NB4 (cell line): ENCODE measurements at regions not wholly inside any gene's neighbourhood (a gene's known extent, or its start where the extent isn't known, plus 50 kb on each side); places are given as distances from the start of the nearest gene placed in this dataset.
"Not testable (repeated sequence)": the region's sequence is repeated elsewhere in the genome, so short reads cannot be mapped to it uniquely, and the experiment has no call there.

ENCODE experiments used
- DNase-seq: peaks from one replicate; pipeline ENCODE4 v3.0.0; 2010; ENCODE audit warnings: low read depth
- H3K4me3 ChIP-seq: one replicate; pipeline ENCODE4 v1.5.1; 2011; ENCODE audit warnings: mild to moderate bottlenecking, low read depth, low read length, moderate library complexity
- MYC ChIP-seq: IDR thresholded peaks from 2 replicates; pipeline ENCODE4 v1.6.1; 2011; ENCODE audit warnings: low read depth, low read length
- POLR2A ChIP-seq: IDR thresholded peaks from 2 replicates; pipeline ENCODE4 v1.6.1; 2011; ENCODE audit warnings: mild to moderate bottlenecking; ENCODE audit not compliant: insufficient read length; ENCODE audit errors: extremely low read depth
- TF ChIP-seq, protein P1 (sequence below): IDR thresholded peaks from 2 replicates; pipeline ENCODE4 v1.6.1; 2011; ENCODE audit warnings: low read depth, low read length
- TF ChIP-seq, protein P2 (sequence below): IDR thresholded peaks from one replicate; pipeline ENCODE4 v1.5.1; 2012; ENCODE audit warnings: low read depth, low read length

DNA sequence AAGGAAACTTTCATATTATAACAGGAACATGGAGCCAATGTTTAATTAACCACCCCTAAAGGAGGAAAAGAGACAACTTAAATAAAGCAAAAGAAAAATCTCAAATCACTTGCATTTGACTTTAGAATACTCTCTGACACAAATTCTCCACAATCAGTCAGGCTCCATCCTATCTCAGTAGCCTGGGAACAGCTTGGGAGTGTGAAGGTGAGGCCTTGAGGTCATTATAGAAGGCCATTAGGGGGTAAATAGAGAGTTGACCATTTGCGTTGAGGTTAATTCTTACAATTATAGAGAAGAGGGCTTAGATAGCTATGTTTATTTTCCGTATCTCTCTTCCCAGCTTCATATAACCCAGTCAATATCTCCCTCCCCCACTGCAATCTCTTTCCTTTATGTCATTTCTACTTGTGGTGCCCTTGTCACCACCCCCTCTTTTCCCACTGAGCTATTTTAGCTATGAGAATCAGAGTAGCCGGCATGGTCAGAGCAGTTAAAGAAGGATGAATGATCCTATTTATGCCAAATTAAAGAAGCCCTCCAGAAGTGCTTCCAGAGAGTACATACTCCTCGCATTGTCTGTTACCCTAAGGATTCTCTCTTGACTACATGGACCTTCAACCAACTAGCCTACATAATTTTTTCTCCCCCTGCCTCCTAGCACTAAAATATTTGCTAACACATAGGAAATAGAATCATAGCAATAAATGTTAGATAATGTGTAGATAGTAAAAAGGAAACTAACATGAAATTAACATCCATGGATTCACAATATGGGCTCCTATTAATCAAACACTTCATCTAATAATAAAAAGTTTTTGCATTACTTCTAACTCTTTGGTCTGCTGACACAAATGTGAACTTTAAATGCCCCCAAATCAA lies 135.2 kb upstream of the KRR1 start:
- TF ChIP-seq, protein P1, sequence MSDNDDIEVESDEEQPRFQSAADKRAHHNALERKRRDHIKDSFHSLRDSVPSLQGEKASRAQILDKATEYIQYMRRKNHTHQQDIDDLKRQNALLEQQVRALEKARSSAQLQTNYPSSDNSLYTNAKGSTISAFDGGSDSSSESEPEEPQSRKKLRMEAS, result no peak
- no peak for TF ChIP-seq POLR2A
- TF ChIP-seq MYC, result no peak
- TF ChIP-seq, protein P2, sequence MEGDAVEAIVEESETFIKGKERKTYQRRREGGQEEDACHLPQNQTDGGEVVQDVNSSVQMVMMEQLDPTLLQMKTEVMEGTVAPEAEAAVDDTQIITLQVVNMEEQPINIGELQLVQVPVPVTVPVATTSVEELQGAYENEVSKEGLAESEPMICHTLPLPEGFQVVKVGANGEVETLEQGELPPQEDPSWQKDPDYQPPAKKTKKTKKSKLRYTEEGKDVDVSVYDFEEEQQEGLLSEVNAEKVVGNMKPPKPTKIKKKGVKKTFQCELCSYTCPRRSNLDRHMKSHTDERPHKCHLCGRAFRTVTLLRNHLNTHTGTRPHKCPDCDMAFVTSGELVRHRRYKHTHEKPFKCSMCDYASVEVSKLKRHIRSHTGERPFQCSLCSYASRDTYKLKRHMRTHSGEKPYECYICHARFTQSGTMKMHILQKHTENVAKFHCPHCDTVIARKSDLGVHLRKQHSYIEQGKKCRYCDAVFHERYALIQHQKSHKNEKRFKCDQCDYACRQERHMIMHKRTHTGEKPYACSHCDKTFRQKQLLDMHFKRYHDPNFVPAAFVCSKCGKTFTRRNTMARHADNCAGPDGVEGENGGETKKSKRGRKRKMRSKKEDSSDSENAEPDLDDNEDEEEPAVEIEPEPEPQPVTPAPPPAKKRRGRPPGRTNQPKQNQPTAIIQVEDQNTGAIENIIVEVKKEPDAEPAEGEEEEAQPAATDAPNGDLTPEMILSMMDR, result no peak
- H3K4me3 ChIP-seq, result no peak overlapping the region
- DNase-seq, result no peak

DNA sequence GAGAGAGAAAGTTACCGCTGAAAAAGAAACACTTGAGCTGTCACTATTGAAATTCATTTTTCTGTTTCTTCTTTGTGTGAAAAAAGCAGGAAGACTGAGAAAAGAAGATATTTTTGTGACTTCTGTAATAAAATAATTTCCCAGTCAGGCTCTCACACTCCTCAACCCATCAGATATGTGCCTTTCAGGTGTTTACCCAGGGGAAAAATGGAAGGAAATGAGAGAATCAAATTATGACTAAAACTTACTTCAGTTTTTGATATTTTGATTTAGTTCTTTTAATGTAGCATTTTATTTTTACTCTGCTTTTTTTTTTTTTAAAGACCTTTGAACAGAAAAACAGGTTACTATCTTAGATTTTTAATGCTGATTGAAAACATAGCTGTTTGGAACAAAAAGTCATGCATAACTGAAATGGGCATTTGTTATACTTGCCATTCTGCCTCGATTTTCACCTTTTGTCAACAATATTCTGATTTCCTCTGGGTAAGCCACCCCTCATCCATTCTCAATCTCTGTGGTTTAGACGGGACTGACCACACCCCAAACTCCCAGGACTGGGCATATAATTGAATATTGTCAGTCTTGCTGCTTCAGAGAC lies 133.2 kb upstream of the KRR1 start:
- no peak for DNase-seq
- H3K4me3 ChIP-seq, result no peak overlapping the region
- TF ChIP-seq, protein P1, result no peak
- no peak for TF ChIP-seq MYC
- TF ChIP-seq, protein P2, result no peak
- TF ChIP-seq POLR2A, result no peak

DNA sequence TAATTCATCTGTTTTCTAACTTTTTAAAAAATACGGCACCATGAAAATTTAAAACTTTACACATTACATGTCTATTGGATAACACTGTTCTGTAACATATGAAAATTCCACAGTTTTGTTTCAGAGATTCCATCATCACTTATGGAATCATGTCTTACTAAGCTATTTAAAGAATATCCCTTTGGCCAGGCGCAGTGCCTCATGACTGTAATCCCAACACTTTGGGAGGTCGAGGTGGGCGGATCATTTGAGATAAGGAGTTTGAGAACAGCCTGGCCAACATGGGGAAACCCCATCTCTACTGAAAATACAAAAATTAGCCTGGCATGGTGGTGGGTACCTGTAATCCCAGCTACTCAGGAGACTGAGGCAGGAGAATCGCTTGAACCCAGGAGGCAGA lies 131.7 kb upstream of the KRR1 start:
- DNase-seq, H3K4me3 ChIP-seq: not testable (repeated sequence)

DNA sequence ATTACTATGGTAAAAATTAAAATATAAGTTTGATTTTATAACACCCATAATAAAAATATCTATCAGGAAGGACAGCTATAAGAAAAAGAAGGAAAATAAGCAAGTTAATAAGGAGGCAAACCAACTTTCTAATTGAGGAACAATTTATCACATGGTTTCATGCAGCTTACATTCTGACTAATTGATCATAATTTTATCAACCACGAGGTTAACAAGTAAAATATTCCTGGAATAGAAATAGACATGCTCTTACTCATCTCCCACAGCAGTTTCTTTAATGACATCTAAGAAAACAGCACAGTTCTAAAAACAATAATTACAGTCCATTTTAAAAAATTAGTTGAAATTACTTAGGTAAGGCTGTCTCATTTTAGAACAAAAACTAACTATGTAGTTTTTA lies 130.8 kb upstream of the KRR1 start:
- DNase-seq, result no peak
- TF ChIP-seq, protein P1, result no peak
- TF ChIP-seq, protein P2, result no peak
- TF ChIP-seq MYC (no peak), POLR2A (no peak)
- H3K4me3 ChIP-seq, result no peak overlapping the region

DNA sequence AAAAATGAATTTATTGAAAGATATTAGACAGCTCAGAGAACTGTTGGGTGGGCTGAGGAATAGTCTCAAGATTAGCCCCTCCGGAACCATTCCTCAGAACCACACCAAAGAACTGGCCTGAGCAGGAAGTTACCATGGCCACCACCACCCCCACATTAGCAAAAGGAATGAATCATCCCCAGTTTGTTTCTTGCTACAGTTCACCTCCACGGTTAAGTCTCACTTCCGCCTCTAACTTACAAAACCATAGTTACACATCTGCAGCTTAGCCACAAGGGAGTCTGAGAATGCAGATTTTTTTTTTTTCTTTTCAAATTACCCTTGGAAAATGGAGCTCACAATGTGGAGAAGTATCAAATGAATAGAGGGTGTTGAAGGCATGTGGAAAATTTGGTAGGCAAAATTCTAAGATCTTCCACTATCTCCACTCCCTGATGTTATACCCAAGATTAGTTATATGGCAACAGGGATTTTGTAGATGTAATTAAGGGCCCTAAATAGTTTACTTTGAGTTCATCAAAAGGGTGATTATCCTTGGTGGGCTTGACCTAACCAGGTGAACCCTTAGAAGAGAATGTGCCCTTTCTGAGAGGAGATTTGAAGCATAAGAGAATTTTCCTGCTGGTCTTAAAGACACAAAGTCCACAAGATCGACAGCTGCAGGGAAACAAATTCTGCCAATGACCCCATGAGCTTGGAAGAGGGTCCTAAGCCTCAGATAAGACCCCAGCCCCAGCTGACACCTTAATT lies 129.8 kb upstream of the KRR1 start:
- no peak for TF ChIP-seq POLR2A
- TF ChIP-seq, protein P2, result no peak
- no peak for TF ChIP-seq MYC
- TF ChIP-seq, protein P1, result no peak
- peak; percentile 92 for DNase-seq
- no peak overlapping the region for H3K4me3 ChIP-seq

DNA sequence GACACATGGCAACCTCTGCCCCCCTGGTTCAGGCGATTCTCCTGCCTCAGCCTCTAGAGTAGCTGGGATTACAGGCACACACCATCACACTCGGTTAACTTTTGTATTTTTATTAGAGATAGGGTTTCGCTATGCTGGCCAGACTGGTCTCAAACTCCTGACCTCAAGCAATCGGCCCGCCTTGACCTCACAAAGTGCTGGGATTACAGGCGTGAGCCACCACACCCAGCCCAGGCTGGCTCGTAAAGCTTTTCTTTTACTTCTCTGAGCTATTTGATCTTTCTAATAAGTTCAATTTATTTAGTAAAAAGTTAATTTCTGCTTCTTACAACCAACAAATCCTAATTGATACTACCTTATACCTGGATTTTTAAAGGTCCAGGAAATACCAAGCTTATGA lies 127.4 kb upstream of the KRR1 start:
- no peak for DNase-seq
- TF ChIP-seq, protein P2, result no peak
- TF ChIP-seq, protein P1, result no peak
- TF ChIP-seq MYC, result no peak
- no peak for TF ChIP-seq POLR2A
- H3K4me3 ChIP-seq, result no peak overlapping the region
